GM21529 (cell line): ENCODE measurements at regions not wholly inside any gene's neighbourhood (a gene's known extent, or its start where the extent isn't known, plus 50 kb on each side); places are given as distances from the start of the nearest gene placed in this dataset.
"Not testable (repeated sequence)": the region's sequence is repeated elsewhere in the genome, so short reads cannot be mapped to it uniquely, and the experiment has no call there.

ENCODE experiments used
- ATAC-seq: cut with Tn5 transposase; IDR thresholded peaks from one replicate; pipeline ENCODE4 v1.9.1; 2021; ENCODE audit not compliant: unreplicated experiment

GRCh38 chrX:40996886-40997530, 88.2 kb upstream of the USP9X start:
- ATAC-seq, result no peak

DNA sequence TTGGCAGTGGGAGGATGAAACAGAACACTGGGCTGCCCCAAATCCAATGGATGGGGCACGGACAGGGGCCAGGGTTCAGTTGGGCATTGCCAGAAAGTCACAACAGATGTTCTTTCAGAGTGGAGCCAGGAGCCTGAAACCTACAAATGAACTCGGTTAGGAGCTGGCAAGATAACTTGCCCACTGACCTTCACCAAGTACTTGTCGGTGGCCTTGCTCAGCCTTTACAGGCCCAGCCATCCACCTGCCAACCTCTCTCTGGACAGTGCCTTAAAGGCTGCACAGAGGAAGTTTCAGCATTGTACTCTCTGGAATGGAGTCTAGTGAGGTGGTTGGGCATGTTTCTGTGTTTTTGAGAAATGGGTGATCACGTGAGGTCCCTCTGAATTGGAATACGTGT, 87.1 kb upstream of the USP9X start:
- ATAC-seq, result no peak

DNA sequence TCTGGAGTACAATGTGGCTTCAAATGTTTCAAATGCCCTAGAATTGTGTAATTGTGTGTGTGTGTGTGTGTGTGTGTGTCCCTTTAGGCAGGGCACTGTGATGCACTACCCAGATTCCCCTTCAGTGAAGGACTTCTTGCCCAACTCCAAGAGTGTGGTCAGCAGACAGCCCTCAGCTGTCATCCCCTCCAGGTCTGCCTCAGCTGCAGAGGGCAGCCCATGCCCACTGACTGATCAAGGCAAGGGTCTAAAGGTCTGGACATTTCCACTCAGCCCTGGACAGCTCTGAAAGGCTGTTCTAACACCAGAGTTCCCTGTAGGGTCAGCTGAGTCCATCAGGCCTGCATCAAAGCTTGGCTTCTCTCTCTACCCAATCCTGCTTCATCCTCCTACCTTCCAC, 83.9 kb upstream of the USP9X start:
- no peak for ATAC-seq

GRCh38 chrX:41002026-41002425, 83.2 kb upstream of the USP9X start:
- no peak for ATAC-seq

DNA sequence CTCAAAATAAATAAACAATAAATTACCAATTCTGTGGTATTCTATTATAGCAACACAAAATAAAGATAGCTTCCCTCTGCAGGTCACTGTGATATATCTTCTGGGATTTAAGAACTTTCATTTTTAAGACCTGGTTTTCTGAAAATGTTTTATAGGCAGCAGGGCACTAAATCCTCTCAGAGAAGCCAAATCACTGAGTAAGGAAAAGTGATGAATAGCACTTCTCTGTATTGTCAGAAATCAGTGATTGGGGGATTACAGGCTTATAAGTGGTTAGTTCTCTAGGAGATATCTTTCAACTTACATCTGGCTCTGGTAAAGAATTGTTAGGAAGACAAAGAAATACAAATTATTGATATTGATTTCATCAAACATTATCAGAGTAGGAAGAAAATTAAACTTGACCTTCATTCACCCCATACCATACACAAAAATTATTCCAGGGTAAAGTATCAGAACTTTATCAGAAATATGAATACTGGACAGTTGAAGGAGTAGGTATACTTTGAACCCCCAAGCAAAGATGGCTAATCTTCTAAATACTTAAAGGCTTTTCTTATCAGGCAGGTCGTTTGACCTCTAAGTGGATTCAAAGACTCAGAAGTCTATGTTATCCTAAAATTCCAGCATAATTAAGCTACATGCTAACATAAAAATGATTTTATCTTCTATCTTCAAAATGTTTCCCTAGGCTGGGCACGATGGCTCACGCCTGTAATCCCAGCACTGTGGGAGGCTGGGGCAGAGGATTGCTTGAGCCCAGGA, 81.6 kb upstream of the USP9X start:
- no peak for ATAC-seq

GRCh38 chrX:41005445-41005992, 79.7 kb upstream of the USP9X start:
- no peak for ATAC-seq

GRCh38 chrX:41009850-41010846, 75.1 kb upstream of the USP9X start:
- ATAC-seq, result peak; percentile 52

DNA sequence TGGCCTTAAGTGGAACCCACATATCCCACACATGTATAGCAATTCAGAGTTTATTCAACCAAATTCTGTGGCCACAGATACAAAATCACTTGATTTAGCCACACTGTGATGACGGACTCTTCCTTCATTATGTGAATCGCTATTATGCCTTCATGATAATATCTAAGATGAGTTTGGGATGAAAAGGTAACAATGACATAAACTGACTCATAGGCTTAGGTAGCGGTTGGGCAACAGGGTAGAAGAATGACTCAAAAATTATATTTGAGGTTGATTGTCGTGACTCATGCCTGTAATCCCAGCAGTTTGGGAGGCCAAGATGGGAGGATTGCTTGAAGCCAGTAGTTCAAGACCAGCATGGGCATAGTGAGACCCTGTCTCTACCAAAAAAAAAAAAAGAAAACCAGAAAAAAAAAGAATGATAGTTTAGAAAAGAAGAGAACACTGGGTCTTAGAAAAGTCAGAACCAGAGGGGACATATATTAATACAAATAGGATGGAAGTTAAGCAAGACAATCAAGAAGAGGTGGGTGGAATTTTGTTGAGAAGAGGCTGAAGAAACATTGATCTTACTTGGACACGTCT, 70.4 kb upstream of the USP9X start:
- no peak for ATAC-seq

GRCh38 chrX:41017785-41018184, 67.5 kb upstream of the USP9X start:
- ATAC-seq, result not testable (repeated sequence)

- ATAC-seq, result not testable (repeated sequence)
Observed at GRCh38 chrX:41018391-41019040, 66.7 kb upstream of the USP9X start.

DNA sequence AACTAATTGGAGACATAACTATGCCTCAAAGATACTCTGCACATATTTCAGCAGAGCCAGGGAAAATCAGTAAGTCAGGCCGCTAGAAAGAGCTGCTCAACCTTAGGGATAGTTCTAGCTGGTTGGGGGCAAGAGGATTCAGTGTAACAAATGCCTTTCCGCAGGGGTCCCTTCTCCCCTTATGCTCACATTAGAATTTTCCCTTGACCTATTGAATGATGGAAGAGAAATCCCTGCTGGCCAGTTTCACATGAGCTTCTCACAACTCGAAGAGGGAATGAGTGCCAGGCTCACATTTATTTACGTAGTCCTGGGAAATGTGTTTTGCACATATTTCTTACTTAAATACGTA, 66.2 kb upstream of the USP9X start:
- ATAC-seq, result no peak

DNA sequence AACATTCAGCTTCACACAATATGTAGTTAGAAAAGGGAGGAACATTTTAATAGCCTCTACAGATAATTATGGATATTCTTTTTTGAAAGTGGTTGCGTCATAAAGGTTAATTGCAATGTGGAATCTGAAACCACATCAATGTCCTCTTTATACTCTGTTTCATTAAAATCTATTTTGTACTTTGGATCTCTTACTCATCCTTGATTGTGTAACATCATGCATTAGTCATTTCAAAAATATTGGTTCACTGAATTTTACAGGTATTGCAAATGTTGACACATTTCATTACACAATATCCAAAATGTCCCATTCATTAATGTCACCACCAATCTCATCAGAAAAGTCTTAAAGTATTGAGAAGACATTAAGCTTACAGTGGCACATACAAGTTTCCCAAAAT, 62.7 kb upstream of the USP9X start:
- ATAC-seq, result no peak

GRCh38 chrX:41023098-41023497, 62.1 kb upstream of the USP9X start:
- ATAC-seq, result no peak

DNA sequence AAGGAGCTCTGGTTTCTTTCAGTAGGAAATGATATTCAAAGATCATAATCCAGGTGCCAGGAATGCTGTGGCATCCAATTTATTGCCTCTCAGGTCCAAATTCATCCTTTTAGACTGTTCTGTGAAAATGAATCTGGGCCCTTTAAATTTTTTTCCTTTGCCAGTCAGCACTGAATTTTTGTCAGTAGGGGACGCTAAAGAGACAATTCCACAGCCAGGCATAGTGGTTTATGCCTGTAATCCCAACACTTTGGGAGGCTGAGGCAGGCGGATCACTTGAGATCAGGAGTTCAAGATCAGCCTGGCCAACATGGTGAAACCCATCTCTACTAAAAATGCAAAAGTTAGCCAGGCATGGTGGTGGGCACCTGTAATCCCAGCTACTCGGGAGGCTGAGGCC, 60.9 kb upstream of the USP9X start:
- not testable (repeated sequence) for ATAC-seq

DNA sequence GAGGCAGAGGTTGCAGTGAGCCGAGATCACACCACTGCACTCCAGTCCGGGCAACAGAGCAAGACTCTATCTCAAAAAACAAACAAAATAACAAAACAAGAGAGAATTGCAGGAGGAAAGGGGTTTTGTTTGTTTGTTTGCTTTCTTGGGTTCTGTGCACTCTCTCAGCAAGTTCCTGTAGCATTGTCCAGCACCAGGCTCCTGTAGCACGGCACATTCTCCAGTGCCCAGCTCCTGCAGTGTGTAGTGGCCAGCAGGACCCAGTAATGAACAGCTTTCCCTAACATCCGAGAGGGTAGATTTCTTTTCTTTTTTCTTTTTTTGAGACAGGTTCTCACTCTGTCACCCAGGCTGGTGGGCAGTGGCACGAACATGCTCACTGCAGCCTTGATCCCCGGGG, 60.5 kb upstream of the USP9X start:
- no peak for ATAC-seq

DNA sequence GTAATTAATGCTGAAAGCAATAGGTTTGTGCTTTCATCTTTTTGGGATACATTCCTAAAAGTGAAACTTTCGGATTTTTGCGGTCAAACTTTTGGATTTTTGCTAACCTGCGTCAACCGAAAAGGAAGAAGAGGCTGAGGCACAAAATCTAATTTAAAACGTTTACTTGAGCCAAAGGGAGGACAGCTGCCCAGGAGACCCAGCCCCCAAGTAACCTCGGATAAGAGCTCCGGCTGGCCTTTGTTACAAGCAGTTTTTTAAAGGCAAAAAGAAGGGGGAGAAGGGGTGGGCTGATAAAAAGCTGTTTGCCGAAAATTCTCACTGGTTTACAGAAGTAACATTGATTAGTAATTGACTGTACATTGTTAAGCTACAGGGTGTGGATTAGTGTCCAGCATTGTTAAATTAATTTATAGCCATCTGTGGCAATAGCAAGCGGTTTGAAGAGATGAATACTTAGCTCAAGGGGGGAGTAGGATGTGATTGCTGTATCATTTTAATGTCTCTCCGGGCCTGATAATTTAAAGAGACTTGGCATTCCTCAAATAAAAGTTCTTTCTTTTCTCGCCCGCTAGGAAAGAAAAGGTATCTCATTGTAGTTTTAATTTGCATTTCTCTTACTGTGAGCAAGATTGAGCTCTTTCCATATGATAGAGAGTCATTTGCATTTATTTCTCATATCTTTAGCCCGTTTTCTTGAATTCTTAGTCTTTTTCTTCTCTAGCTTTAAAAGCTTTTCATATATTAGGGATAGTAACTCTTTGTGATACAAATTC, 59.1 kb upstream of the USP9X start:
- ATAC-seq, result no peak

- no peak for ATAC-seq
Observed at GRCh38 chrX:41026702-41027078, 58.6 kb upstream of the USP9X start.

DNA sequence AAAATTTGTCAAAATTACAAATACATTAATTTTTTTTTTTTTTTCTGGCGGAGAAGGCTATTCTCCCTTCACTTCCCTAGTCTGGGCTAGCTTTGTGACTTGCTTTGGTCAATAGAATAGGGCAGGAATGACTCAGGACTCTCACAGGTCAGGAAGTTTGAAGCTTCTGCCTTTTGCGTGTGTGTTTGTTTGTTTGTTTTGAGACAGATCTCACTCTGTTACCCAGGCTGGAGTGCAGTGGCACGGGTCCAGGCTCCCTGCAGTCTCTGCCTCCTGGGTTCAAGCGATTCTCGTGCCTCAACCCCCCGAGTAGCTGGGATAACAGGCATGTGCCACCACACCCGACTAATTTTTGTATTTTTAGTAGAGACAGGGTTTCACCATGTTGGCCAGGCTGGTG, 55.9 kb upstream of the USP9X start:
- ATAC-seq, result no peak

DNA sequence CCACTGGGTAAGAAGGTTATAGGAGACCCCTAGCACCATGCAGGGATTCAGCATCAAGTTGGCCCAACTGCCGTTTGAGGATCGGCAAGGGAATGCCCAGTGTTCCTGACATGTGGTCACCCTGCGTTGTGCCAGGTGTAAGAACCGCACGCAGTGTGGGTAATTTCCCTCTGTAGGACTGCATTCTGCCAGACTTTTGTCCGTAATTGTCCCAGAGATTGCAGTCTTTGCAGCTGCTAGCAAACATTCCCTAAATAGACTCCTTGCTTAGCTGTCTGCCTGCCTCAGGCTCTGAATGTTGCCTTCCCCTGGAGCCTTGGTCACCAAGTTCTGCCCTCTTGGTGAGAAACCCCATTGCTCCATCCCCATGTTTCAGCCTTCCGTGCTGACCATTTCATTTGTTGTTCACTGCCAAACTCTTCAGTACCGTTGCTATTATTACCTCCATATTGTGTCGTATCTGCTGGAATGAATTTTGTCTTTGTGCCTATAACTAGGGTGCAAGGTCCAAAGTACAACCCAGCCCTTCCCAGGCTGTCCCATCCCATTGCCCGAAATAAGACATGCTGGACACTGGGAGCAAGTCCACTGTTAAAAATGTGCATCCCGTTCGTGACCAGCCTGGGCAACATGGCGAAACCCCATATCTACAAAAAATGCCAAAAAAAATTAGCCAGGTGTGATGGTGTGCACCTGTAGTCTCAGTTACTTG, 53.8 kb upstream of the USP9X start:
- ATAC-seq, result no peak
